ENCODE measurements at regions not wholly inside any gene's neighbourhood (a gene's known extent, or its start where the extent isn't known, plus 50 kb on each side); places are given as distances from the start of the nearest gene placed in this dataset.

DNA sequence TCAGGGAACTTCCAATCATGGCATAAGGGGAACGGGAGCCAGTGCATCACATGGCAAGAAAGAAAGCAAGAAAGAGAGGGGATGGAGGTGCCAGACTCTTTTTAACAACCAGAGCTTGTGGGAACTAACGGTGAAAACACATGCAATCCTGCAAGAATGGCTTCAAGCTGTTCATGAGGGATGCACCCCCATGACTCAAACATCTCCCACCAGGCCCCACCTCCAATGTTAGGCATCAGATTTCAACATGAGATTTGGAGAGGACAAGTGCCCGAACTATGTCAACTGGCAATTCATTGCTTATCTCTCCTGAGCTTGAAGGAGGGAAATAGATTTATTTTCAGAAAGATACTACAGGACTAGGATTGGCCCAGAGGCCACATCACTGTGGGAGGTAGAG lies 270.0 kb downstream of the SLC4A3 start:
- DNase-seq (ENCODE audit: low read depth), result no peak
- TF ChIP-seq, protein P1, sequence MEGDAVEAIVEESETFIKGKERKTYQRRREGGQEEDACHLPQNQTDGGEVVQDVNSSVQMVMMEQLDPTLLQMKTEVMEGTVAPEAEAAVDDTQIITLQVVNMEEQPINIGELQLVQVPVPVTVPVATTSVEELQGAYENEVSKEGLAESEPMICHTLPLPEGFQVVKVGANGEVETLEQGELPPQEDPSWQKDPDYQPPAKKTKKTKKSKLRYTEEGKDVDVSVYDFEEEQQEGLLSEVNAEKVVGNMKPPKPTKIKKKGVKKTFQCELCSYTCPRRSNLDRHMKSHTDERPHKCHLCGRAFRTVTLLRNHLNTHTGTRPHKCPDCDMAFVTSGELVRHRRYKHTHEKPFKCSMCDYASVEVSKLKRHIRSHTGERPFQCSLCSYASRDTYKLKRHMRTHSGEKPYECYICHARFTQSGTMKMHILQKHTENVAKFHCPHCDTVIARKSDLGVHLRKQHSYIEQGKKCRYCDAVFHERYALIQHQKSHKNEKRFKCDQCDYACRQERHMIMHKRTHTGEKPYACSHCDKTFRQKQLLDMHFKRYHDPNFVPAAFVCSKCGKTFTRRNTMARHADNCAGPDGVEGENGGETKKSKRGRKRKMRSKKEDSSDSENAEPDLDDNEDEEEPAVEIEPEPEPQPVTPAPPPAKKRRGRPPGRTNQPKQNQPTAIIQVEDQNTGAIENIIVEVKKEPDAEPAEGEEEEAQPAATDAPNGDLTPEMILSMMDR (IDR thresholded peaks at IDR 0.05; ENCODE audit: insufficient read depth, low read length, poor library complexity, severe bottlenecking), result no peak
- H3K27me3 ChIP-seq (ENCODE audit: control insufficient read depth, insufficient read depth, low read length), result no peaks in the 10 kb centered on the region

DNA sequence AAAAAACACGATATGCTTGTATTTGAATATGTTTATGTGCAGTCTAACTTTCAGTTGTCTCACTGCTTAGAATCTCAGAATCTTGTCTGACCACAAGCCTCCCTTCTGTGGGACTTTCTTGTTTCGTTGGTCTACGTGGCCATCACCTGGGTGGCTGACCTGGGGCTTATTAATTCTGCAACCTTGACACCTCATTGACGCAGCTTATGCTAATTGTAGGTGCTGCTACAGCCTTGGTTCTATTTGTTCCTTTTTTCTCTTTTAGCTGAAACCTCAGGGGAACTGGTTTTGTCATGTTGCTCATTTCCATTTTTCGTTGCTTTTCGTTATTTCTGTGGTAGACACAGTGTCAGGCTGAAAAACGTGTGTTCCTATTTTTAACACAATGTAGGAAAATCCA lies 273.7 kb downstream of the SLC4A3 start:
- DNase-seq (ENCODE audit: low read depth), result no peak
- TF ChIP-seq, protein P1 (IDR thresholded peaks at IDR 0.05; ENCODE audit: insufficient read depth, low read length, poor library complexity, severe bottlenecking), result no peak
- Histone ChIP-seq H3K27me3 (ENCODE audit: control insufficient read depth, insufficient read depth, low read length) (no peaks in the 10 kb centered on the region), H3K4me3 (ENCODE audit: low read depth, low read length) (no peak overlapping the region), H3K36me3 (ENCODE audit: control insufficient read depth, insufficient read depth, low read length) (no peaks in the 10 kb centered on the region)

More for the DNA sequence above, 270.0 kb downstream of the SLC4A3 start:
- Histone ChIP-seq H3K4me3 (ENCODE audit: low read depth, low read length) (no peak overlapping the region), H3K36me3 (ENCODE audit: control insufficient read depth, insufficient read depth, low read length) (no peaks in the 10 kb centered on the region)

DNA sequence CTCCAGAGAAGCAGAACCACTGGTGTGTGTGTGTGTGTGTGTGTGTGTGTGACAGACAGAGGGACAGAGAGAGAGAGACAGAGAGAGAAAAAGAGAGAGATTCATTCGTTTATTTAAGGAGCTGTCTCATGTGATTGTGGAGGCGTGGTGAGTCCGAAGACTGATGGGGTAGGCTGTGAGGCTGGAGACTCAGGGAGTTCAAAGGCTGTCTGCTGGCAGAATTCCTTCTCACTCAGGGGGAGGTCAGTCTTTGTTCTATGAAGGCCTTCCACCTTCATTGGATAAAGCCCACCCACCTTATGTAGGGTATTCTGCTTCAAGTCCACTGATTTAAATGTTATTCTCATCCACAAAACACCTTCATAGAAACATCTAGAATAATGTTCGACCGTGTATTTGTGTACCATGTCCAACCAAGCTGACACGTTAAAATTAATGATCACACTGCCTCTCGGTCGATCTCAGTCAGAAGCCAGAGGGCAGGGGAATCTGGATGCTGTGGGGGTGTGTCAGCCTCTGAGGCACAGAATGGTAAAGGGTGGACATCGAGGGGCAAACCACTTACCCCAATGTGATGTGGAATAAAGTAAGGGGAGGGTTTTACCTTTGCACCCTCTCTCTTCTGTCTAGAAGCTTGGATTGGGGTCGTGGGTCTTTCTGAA lies 275.6 kb downstream of the SLC4A3 start:
- Histone ChIP-seq H3K4me3 (ENCODE audit: low read depth, low read length) (no peak overlapping the region), H3K36me3 (ENCODE audit: control insufficient read depth, insufficient read depth, low read length) (no peaks in the 10 kb centered on the region), H3K27me3 (ENCODE audit: control insufficient read depth, insufficient read depth, low read length) (no peaks in the 10 kb centered on the region)
- TF ChIP-seq, protein P1 (IDR thresholded peaks at IDR 0.05; ENCODE audit: insufficient read depth, low read length, poor library complexity, severe bottlenecking), result no peak
- no peak for DNase-seq (ENCODE audit: low read depth)

DNA sequence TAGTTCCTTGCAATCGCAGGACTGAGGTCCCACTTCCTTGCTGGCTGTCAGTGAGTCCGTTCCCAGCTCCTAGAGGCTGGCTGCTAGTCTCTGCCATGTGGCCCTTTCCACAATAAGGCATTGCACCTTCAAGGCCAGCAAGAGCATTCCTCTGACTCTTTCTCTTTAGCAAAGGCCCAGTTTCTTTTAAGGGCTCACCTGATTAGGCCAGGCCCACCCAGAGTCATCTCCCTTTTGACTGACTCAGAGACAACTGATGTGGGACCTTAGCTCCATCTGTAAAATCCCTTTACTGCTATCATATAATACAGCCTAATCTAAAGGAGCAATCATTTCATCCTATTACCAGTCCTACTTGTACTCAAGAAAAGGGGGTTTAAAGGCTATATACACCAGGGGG lies 278.2 kb downstream of the SLC4A3 start:
- Histone ChIP-seq H3K36me3 (ENCODE audit: control insufficient read depth, insufficient read depth, low read length) (no peaks in the 10 kb centered on the region), H3K4me3 (ENCODE audit: low read depth, low read length) (no peak overlapping the region), H3K27me3 (ENCODE audit: control insufficient read depth, insufficient read depth, low read length) (no peaks in the 10 kb centered on the region)
- TF ChIP-seq, protein P1 (IDR thresholded peaks at IDR 0.05; ENCODE audit: insufficient read depth, low read length, poor library complexity, severe bottlenecking), result no peak
- DNase-seq (ENCODE audit: low read depth), result no peak

DNA sequence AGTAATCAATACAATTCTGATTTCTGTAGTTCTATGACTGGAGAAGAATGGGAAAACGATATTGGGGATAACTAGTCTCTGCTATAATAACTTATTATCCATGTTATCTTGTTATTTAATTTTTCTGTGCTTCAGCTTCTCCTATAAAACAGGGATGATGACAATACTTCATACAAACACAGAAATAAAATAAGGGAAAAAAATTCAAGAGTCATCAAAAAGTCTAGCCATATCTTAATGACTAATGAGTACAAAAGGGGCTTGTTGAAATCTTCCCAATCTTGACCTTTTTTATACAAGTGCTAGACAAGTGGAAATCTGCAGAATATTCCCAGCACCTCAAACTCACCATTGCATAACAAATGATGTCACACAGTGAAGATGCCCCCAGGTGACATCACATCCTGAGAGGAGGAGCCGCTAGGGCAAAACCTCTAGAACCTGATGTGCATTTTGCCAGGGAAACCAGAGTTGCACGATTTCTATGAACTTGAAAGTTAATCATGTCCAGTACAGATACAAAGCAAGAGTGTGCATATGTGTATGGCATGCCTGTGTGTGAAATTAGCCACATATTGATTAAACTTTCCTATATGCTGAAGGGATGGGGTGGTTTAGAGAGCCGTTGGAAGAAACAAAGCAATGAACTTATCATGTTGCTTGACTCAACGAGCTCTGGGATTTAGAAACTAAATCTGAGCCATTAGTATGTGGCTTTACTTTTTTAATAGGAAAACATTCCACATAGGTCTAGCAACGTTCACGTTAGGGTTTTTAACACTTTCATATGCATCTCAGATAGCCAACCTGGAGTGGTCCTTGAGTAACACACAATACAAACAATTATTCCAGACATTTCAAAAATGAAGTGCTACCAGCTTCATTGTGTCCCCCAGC lies 278.9 kb downstream of the SLC4A3 start:
- TF ChIP-seq, protein P1 (IDR thresholded peaks at IDR 0.05; ENCODE audit: insufficient read depth, low read length, poor library complexity, severe bottlenecking), result no peak
- H3K36me3 ChIP-seq (ENCODE audit: control insufficient read depth, insufficient read depth, low read length), result no peaks in the 10 kb centered on the region
- no peaks in the 10 kb centered on the region for H3K27me3 ChIP-seq (ENCODE audit: control insufficient read depth, insufficient read depth, low read length)
- no peak for DNase-seq (ENCODE audit: low read depth)
- no peak overlapping the region for H3K4me3 ChIP-seq (ENCODE audit: low read depth, low read length)

Data from kidney epithelial cell (primary cell).